ENCODE measurements at regions not wholly inside any gene's neighbourhood (a gene's known extent, or its start where the extent isn't known, plus 50 kb on each side); places are given as distances from the start of the nearest gene placed in this dataset.

GRCh38 chr13:22629374-22629773, 551.4 kb upstream of the SGCG start:
- CTCF ChIA-PET = no interaction called here
- POLR2A ChIA-PET (ENCODE audit: unreplicated experiment) = no interaction called here
- intact Hi-C loops (cut with micrococcal nuclease) = no loop called here
- no TSS peak for BruUV-seq (replicated peaks)
- Histone ChIP-seq H3K9ac (ENCODE audit: low read length) (no peak overlapping the region), H3K27me3 (ENCODE audit: low read length) (no peaks in the 10 kb centered on the region), H3K4me1 (ENCODE audit: insufficient read depth, low read length) (no peaks in the 10 kb centered on the region), H3K4me3 (ENCODE audit: low read length) (no peak overlapping the region), H3K27ac (ENCODE audit: low read length) (no peak overlapping the region), H3K79me2 (ENCODE audit: low read length) (no peaks in the 10 kb centered on the region), H2AFZ (ENCODE audit: low read length) (no peak overlapping the region), H4K20me1 (ENCODE audit: low read length) (no peaks in the 10 kb centered on the region), H3K36me3 (ENCODE audit: low read depth, low read length) (no peaks in the 10 kb centered on the region), H3K4me2 (ENCODE audit: low read length) (no peak overlapping the region), H3K9me2 (replicated peaks; ENCODE audit: low read length) (no peaks in the 10 kb centered on the region), H3F3A (ENCODE audit: low read length, unreplicated experiment) (no peaks in the 10 kb centered on the region), H3K9me3 (ENCODE audit: low read length) (no peaks in the 10 kb centered on the region)
- no peak for DNase-seq
- no peak for ATAC-seq
- TF ChIP-seq CTCF (conservative IDR thresholded peaks at IDR 0.05; ENCODE audit: low read depth, low read length) (no peak), EZH2 (IDR thresholded peaks at IDR 0.05; ENCODE audit: low read length, unreplicated experiment) (no peak), EZH2phosphoT487 (IDR thresholded peaks at IDR 0.05; ENCODE audit: borderline replicate concordance, low read length) (no peak)

DNA sequence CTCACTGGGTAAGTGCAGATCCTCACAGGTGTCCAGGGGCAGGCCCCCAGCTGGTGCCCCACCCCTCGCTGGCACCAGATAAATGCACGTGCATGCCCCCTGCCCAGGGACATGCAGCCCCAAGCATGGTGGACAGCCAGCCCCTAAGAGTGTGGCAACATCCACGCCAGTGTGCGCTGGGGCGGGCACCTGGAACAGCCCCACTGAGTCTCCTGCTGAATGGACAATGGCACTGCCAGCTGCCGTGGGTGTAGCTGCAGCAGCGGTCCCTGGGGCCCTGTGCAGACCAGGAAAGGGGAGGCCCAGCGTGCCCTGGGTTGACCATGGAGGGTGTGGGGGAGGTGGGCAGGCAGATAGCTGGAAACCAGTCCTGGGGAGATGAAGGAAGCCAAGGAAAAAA, 538.7 kb upstream of the SGCG start:
- Histone ChIP-seq H3K4me2 (ENCODE audit: low read length) (no peak overlapping the region), H2AFZ (ENCODE audit: low read length) (no peak overlapping the region), H3K27ac (ENCODE audit: low read length) (no peak overlapping the region), H3F3A (ENCODE audit: low read length, unreplicated experiment) (no peaks in the 10 kb centered on the region), H3K27me3 (ENCODE audit: low read length) (peaks cover 9% of the 10 kb centered on the region; the same call in 1 of the 2 replicates), H3K9me2 (replicated peaks; ENCODE audit: low read length) (no peaks in the 10 kb centered on the region), H3K36me3 (ENCODE audit: low read depth, low read length) (no peaks in the 10 kb centered on the region), H3K9me3 (ENCODE audit: low read length) (no peaks in the 10 kb centered on the region), H3K9ac (ENCODE audit: low read length) (no peak overlapping the region), H3K79me2 (ENCODE audit: low read length) (no peaks in the 10 kb centered on the region), H3K4me1 (ENCODE audit: insufficient read depth, low read length) (no peaks in the 10 kb centered on the region), H4K20me1 (ENCODE audit: low read length) (no peaks in the 10 kb centered on the region), H3K4me3 (ENCODE audit: low read length) (no peak overlapping the region)
- ChIA-PET POLR2A (ENCODE audit: unreplicated experiment) (no interaction called here), CTCF (no interaction called here)
- intact Hi-C loops (cut with micrococcal nuclease) = no loop called here
- TF ChIP-seq EZH2 (IDR thresholded peaks at IDR 0.05; ENCODE audit: low read length, unreplicated experiment) = no peak
- no peak for TF ChIP-seq CTCF (conservative IDR thresholded peaks at IDR 0.05; ENCODE audit: low read depth, low read length)
- ATAC-seq (no peak), DNase-seq (no peak)
- BruUV-seq (replicated peaks) = no TSS peak

- DNase-seq (no peak), ATAC-seq (no peak)
- H3K36me3 ChIP-seq (ENCODE audit: low read depth, low read length) = no peaks in the 10 kb centered on the region
- ChIA-PET CTCF (no interaction called here), POLR2A (ENCODE audit: unreplicated experiment) (no interaction called here)
- H3K4me3 ChIP-seq (ENCODE audit: low read length) = no peak overlapping the region
- no peak for TF ChIP-seq EZH2phosphoT487 (IDR thresholded peaks at IDR 0.05; ENCODE audit: borderline replicate concordance, low read length)
- no peak for TF ChIP-seq CTCF (conservative IDR thresholded peaks at IDR 0.05; ENCODE audit: low read depth, low read length)
- no peaks in the 10 kb centered on the region for H4K20me1 ChIP-seq (ENCODE audit: low read length)
- no peak overlapping the region for H3K9ac ChIP-seq (ENCODE audit: low read length)
- no peaks in the 10 kb centered on the region for H3K9me2 ChIP-seq (replicated peaks; ENCODE audit: low read length)
- H3K9me3 ChIP-seq (ENCODE audit: low read length) = no peaks in the 10 kb centered on the region
- H3K4me1 ChIP-seq (ENCODE audit: insufficient read depth, low read length) = no peaks in the 10 kb centered on the region
- H3F3A ChIP-seq (ENCODE audit: low read length, unreplicated experiment) = no peaks in the 10 kb centered on the region
- H2AFZ ChIP-seq (ENCODE audit: low read length) = no peak overlapping the region
- intact Hi-C loops (cut with micrococcal nuclease) = no loop called here
- H3K79me2 ChIP-seq (ENCODE audit: low read length) = no peaks in the 10 kb centered on the region
- H3K4me2 ChIP-seq (ENCODE audit: low read length) = no peak overlapping the region
- no peak overlapping the region for H3K27ac ChIP-seq (ENCODE audit: low read length)
- H3K27me3 ChIP-seq (ENCODE audit: low read length) = peaks cover 6% of the 10 kb centered on the region; the same call in 1 of the 2 replicates
- BruUV-seq (replicated peaks) = no TSS peak
Observed at GRCh38 chr13:22644941-22645340, 535.8 kb upstream of the SGCG start.
